Esophagus squamous epithelium (tissue), 4 donors: ENCODE measurements at regions not wholly inside any gene's neighbourhood (a gene's known extent, or its start where the extent isn't known, plus 50 kb on each side); places are given as distances from the start of the nearest gene placed in this dataset.

Source experiments
- CTCF ChIP-seq, 6 experiments: fragments of 450-650 bp in 4 of 6; fragments of 200-600 bp in 2 of 6; sonication (generic) in 2 of 6; IDR thresholded peaks; one replicate each; pipeline ENCODE4 v1.5.1; 2016 to 2019; ENCODE audit warnings: antibody characterized with exemption in 6 of 6, mild to moderate bottlenecking in 4 of 6, moderate library complexity in 4 of 6
- POLR2A ChIP-seq, 4 donors: fragments of 450-650 bp; IDR thresholded peaks; one replicate each; pipeline ENCODE4 v1.6.1; 2017; ENCODE audit warnings: antibody characterized with exemption in 4 of 4, mild to moderate bottlenecking in 4 of 4, moderate library complexity in 3 of 4

- TF ChIP-seq CTCF (IDR thresholded peaks at IDR 0.05) (no peak), POLR2A (IDR thresholded peaks at IDR 0.05) (no peak)
Observed at GRCh38 chr13:44810061-44810840, 179.0 kb downstream of the NUFIP1 start.
